Brain microvascular endothelial cell (primary cell): ENCODE measurements at regions not wholly inside any gene's neighbourhood (a gene's known extent, or its start where the extent isn't known, plus 50 kb on each side); places are given as distances from the start of the nearest gene placed in this dataset.

Experiments
- DNase-seq: peaks from one replicate; pipeline ENCODE4 v3.0.0-alpha.2; 2020
- H3K27ac ChIP-seq: fragments of 250-450 bp; sonication (Bioruptor Pico); 2 replicates; pipeline ENCODE4 v1.5.1; 2020; ENCODE audit warnings: mild to moderate bottlenecking, moderate library complexity
- H3K27me3 ChIP-seq: fragments of 250-450 bp; sonication (Bioruptor Pico); replicated peaks from 2 replicates; pipeline ENCODE4 v1.5.1; 2020; ENCODE audit warnings: mild to moderate bottlenecking
- H3K36me3 ChIP-seq: fragments of 250-450 bp; sonication (Bioruptor Pico); replicated peaks from 2 replicates; pipeline ENCODE4 v1.5.1; 2020; ENCODE audit warnings: mild to moderate bottlenecking
- H3K4me3 ChIP-seq: 2 replicates; pipeline ENCODE4 v1.5.1; 2011; ENCODE audit warnings: low read depth, mild to moderate bottlenecking, control low read depth, low read length, moderate library complexity
- CTCF ChIP-seq: IDR thresholded peaks from 2 replicates; pipeline ENCODE4 v1.5.1; 2011; ENCODE audit warnings: low read depth, mild to moderate bottlenecking, moderate library complexity, low read length, control low read depth, inconsistent platforms; ENCODE audit errors: missing control alignments
- in situ Hi-C: cut with HindIII; loops from 2 replicates; pipeline ENCODE4 v1.10.0; 2017; ENCODE audit warnings: low sequenced_read_pairs, low pct_ligation_motif_present

GRCh38 chr13:87398047-87398446, 273.1 kb upstream of the SLITRK5 start:
- Histone ChIP-seq H3K4me3 (no peak overlapping the region), H3K36me3 (no peaks in the 10 kb centered on the region), H3K27ac (no peak overlapping the region), H3K27me3 (no peaks in the 10 kb centered on the region)
- in situ Hi-C loops = no loop called here
- no peak for TF ChIP-seq CTCF
- DNase-seq = no peak

DNA sequence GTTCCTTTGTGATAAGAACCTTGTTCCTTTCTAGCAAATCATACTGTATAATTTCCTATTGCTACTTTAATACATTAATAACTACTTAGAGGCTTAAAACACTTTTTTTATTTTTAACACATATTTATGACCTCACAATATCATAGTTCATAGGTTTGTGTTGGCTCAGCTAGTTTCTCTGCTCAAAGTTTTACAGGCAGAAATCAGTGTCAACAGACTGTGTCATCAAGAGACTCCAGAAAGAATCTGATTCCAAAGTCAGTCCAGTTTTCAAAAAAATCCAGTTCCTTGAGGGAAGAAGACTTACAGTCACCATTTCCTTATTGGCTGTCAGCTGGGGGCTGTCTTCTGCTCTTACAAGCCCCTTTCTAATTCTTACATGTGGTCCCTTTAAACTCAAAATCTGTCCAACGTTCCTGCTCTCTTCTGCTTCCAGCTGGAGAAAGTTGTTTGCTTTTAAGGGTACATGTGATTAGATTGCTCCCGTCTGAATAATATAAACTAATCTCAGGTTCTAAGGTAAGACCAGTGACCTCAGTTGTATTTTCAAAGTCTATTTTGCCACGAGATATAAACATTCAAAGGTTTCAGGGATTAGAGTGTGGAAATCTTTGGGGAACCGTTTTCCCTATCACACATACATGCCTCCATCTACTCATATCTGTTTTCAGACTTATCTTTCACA, 267.3 kb upstream of the SLITRK5 start:
- no peaks in the 10 kb centered on the region for H3K36me3 ChIP-seq
- no peak for TF ChIP-seq CTCF
- DNase-seq = no peak
- H3K4me3 ChIP-seq = no peak overlapping the region
- no peaks in the 10 kb centered on the region for H3K27me3 ChIP-seq
- in situ Hi-C loops = no loop called here
- H3K27ac ChIP-seq = no peak overlapping the region

DNA sequence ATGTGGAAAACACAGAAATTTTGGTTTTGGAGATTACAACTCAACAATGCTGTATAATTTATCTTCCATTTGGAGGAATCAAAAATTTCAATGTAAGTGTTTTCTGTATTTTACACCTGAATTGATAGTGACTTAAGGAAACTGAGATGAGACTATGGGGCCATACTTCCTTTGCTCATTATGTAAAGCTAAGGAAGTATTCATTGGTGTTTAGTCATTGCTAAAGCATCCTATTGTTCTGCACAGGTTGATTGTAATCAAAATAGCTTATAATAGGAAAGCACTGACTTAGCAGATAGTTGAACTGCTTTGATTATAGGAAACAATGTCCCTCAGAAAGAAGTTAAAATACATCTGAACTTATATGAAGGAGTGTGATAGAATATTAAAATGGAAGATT, 244.4 kb upstream of the SLITRK5 start:
- in situ Hi-C loops = no loop called here
- no peak overlapping the region for H3K4me3 ChIP-seq
- no peak for TF ChIP-seq CTCF
- no peak overlapping the region for H3K27ac ChIP-seq
- no peak for DNase-seq
- no peaks in the 10 kb centered on the region for H3K36me3 ChIP-seq
- H3K27me3 ChIP-seq = no peaks in the 10 kb centered on the region

DNA sequence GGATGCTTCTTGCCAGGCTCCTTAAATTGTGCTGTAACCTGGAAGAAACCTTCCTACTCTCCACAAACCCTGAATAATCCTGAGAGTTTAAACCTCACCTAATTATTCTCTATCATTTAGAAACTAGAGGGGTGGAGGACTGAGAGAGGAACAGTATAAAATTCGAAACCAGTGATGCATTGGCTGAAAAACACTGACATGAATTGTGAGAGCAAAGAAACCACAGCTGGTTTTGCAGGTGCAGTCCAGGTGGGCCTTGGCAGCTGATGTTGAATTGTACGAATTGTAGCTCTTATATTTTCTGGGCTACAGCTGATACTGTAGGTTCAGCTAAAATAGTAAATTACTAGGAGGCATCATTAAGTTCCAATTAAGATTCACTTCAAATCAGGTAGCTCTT, 227.0 kb upstream of the SLITRK5 start:
- no peaks in the 10 kb centered on the region for H3K27me3 ChIP-seq
- in situ Hi-C loops = no loop called here
- no peak overlapping the region for H3K4me3 ChIP-seq
- H3K27ac ChIP-seq = no peak overlapping the region
- no peaks in the 10 kb centered on the region for H3K36me3 ChIP-seq
- TF ChIP-seq CTCF = no peak
- no peak for DNase-seq

GRCh38 chr13:87452281-87452680, 218.9 kb upstream of the SLITRK5 start:
- no peak for DNase-seq
- Histone ChIP-seq H3K27ac (no peak overlapping the region), H3K4me3 (no peak overlapping the region), H3K36me3 (no peaks in the 10 kb centered on the region), H3K27me3 (no peaks in the 10 kb centered on the region)
- TF ChIP-seq CTCF = no peak
- in situ Hi-C loops = no loop called here

DNA sequence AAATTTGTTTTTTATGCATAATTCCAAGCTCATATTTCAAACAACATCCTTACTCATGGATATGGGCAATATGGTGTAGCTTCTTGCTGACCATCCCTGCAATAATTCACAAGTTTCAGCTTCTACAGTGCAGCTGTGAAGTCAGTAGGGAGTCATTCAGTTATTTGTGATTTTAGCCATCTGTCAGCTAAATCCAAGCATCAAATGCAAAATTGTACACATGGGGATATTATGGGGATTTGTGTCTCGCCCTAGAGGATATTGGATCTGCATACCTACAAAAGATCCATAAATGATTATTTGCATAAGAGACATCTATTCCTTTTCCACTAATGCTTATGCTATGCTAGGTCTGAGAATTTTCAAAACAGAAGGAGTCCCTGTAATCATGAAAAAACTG, 217.9 kb upstream of the SLITRK5 start:
- H3K27ac ChIP-seq = no peak overlapping the region
- H3K27me3 ChIP-seq = no peaks in the 10 kb centered on the region
- TF ChIP-seq CTCF = no peak
- H3K4me3 ChIP-seq = no peak overlapping the region
- no peak for DNase-seq
- in situ Hi-C loops = no loop called here
- no peaks in the 10 kb centered on the region for H3K36me3 ChIP-seq
